NCI-H1930 (cell line): ENCODE measurements at regions not wholly inside any gene's neighbourhood (a gene's known extent, or its start where the extent isn't known, plus 50 kb on each side); places are given as distances from the start of the nearest gene placed in this dataset.

Experiments used
- DNase-seq, 2 experiments: peaks; one replicate each; lab custom pipeline; 2025; lab: John Stamatoyannopoulos, UW

- DNase-seq: no peak
These were observed 111.7 kb upstream of the MIS18BP1 start for GRCh38 chr14:45364565-45365156.

DNA sequence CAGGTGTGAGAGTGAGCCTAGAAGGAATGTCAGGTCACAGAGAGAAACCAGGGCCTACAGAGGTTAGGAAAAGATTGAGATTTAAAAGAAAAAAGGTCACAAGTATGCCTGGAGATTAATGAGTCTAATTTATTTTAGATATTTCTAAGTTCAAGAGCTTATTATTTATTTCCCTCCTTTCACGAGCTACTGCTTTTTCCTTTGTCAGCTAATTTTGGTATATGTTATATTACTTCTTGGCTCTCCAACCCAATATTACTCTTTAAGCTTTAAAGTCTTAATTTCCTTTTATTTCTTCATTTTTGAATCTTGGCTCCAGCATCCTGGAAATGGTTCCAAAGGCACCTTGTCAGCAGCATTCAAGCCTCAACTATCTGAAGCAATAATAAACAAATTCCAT lies 109.5 kb upstream of the MIS18BP1 start:
- DNase-seq: no peak

- DNase-seq: no peak
These were observed 108.7 kb upstream of the MIS18BP1 start for GRCh38 chr14:45361727-45362126.

- no peak for DNase-seq
These were observed 106.7 kb upstream of the MIS18BP1 start for GRCh38 chr14:45359746-45360145.

GRCh38 chr14:45332360-45332988 lies 79.5 kb upstream of the MIS18BP1 start:
- no peak for DNase-seq

DNA sequence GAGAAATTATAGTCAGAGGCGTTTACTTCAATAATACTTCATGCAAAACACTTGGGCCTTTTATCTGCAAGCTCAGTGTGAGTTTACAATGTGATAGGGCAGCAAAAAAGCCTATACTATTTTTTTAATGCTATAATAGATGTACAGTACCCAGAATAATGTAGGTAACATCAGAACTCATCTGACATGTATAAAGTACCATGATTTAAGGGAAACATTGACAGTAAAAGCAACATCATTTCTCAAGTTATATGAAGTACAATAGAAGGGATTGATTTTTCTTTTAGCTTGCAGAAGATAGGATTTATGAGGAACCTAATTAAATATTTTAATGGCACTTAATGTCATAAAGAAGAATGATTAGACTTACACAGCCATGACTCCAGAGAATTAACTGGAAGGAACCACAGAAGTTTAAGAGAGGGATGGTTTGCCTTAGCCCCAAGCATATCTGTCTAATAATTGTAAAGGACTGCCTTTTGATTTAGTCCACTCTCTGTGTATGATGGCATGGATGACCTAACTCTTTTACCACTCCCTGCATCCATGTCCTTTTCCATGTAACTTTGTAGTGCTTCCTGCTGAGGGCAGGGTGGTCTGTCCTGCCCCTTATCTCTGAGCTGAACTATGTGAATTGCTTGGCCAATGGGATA lies 55.9 kb upstream of the MIS18BP1 start:
- DNase-seq: no peak
